ENCODE measurements at regions not wholly inside any gene's neighbourhood (a gene's known extent, or its start where the extent isn't known, plus 50 kb on each side); places are given as distances from the start of the nearest gene placed in this dataset.
"Not testable (repeated sequence)": the region's sequence is repeated elsewhere in the genome, so short reads cannot be mapped to it uniquely, and the experiment has no call there.

GRCh38 chr10:65149878-65150277 lies 1628.7 kb downstream of the REEP3 start:
- H3K36me3 Mint-ChIP-seq (ENCODE audit: low read depth) = no peaks in the 10 kb centered on the region
- TF ChIP-seq CTCF (IDR thresholded peaks at IDR 0.05) = no peak
- no peak overlapping the region for H3K27ac Mint-ChIP-seq (ENCODE audit: unreplicated experiment)
- DNase-seq (ENCODE audit: low spot score) = no peak
- no peaks in the 10 kb centered on the region for H3K9me3 Mint-ChIP-seq (ENCODE audit: low read depth)
- no peaks in the 10 kb centered on the region for H3K27me3 Mint-ChIP-seq (ENCODE audit: low read depth)
- H3K4me3 Mint-ChIP-seq (ENCODE audit: unreplicated experiment) = no peak overlapping the region
- no peaks in the 10 kb centered on the region for H3K4me1 Mint-ChIP-seq (ENCODE audit: low read depth)

- Mint-ChIP-seq H3K9me3 (ENCODE audit: low read depth) (no peaks in the 10 kb centered on the region), H3K27me3 (ENCODE audit: low read depth) (no peaks in the 10 kb centered on the region), H3K4me1 (ENCODE audit: low read depth) (no peaks in the 10 kb centered on the region), H3K27ac (ENCODE audit: unreplicated experiment) (no peak overlapping the region), H3K36me3 (ENCODE audit: low read depth) (no peaks in the 10 kb centered on the region), H3K4me3 (ENCODE audit: unreplicated experiment) (no peak overlapping the region)
- no peak for DNase-seq (ENCODE audit: low spot score)
- TF ChIP-seq CTCF (IDR thresholded peaks at IDR 0.05) = no peak
Observed at GRCh38 chr10:65166272-65166671, 1645.1 kb downstream of the REEP3 start.

- no peaks in the 10 kb centered on the region for H3K36me3 Mint-ChIP-seq (ENCODE audit: low read depth)
Observed at GRCh38 chr10:65172249-65172648, 1651.0 kb downstream of the REEP3 start.

GRCh38 chr10:65176994-65177393 lies 1655.8 kb downstream of the REEP3 start:
- no peak for DNase-seq (ENCODE audit: low spot score)
- Mint-ChIP-seq H3K27ac (ENCODE audit: unreplicated experiment) (no peak overlapping the region), H3K9me3 (ENCODE audit: low read depth) (peaks cover 28% of the 10 kb centered on the region), H3K36me3 (ENCODE audit: low read depth) (no peaks in the 10 kb centered on the region), H3K4me1 (ENCODE audit: low read depth) (no peaks in the 10 kb centered on the region), H3K4me3 (ENCODE audit: unreplicated experiment) (no peak overlapping the region), H3K27me3 (ENCODE audit: low read depth) (no peaks in the 10 kb centered on the region)
- no peak for TF ChIP-seq CTCF (IDR thresholded peaks at IDR 0.05)

More at GRCh38 chr10:65172249-65172648, 1651.0 kb downstream of the REEP3 start:
- Mint-ChIP-seq H3K27me3 (ENCODE audit: low read depth) (no peaks in the 10 kb centered on the region), H3K27ac (ENCODE audit: unreplicated experiment) (no peak overlapping the region), H3K9me3 (ENCODE audit: low read depth) (peaks cover 2% of the 10 kb centered on the region), H3K4me1 (ENCODE audit: low read depth) (no peaks in the 10 kb centered on the region), H3K4me3 (ENCODE audit: unreplicated experiment) (no peak overlapping the region)
- TF ChIP-seq CTCF (IDR thresholded peaks at IDR 0.05) = no peak
- DNase-seq (ENCODE audit: low spot score) = no peak

GRCh38 chr10:65183236-65183635 lies 1662.0 kb downstream of the REEP3 start:
- Mint-ChIP-seq H3K9me3 (ENCODE audit: low read depth) (peaks cover 22% of the 10 kb centered on the region), H3K27me3 (ENCODE audit: low read depth) (no peaks in the 10 kb centered on the region), H3K36me3 (ENCODE audit: low read depth) (no peaks in the 10 kb centered on the region), H3K27ac (ENCODE audit: unreplicated experiment) (no peak overlapping the region), H3K4me1 (ENCODE audit: low read depth) (peaks cover 7% of the 10 kb centered on the region), H3K4me3 (ENCODE audit: unreplicated experiment) (no peak overlapping the region)
- no peak for TF ChIP-seq CTCF (IDR thresholded peaks at IDR 0.05)
- DNase-seq (ENCODE audit: low spot score) = no peak

- not testable (repeated sequence) for H3K27me3 Mint-ChIP-seq (ENCODE audit: low read depth)
Observed at GRCh38 chr10:65186668-65187067, 1665.5 kb downstream of the REEP3 start.

More at GRCh38 chr10:65186668-65187067, 1665.5 kb downstream of the REEP3 start:
- H3K36me3 Mint-ChIP-seq (ENCODE audit: low read depth); H3K9me3 Mint-ChIP-seq (ENCODE audit: low read depth); DNase-seq (ENCODE audit: low spot score); H3K27ac Mint-ChIP-seq (ENCODE audit: unreplicated experiment); H3K4me3 Mint-ChIP-seq (ENCODE audit: unreplicated experiment): not testable (repeated sequence)
- H3K4me1 Mint-ChIP-seq (ENCODE audit: low read depth) = peaks cover 11% of the 10 kb centered on the region
